PC-3 (cell line): ENCODE measurements at regions not wholly inside any gene's neighbourhood (a gene's known extent, or its start where the extent isn't known, plus 50 kb on each side); places are given as distances from the start of the nearest gene placed in this dataset.
A peak's percentile ranks its signal among the peaks of the same experiment; 100 is the strongest.
"Not testable (repeated sequence)": the region's sequence is repeated elsewhere in the genome, so short reads cannot be mapped to it uniquely, and the experiment has no call there.

Experiments
- ATAC-seq: fragments of 200-7000 bp; cut with Tn5 transposase; 2 replicates; pipeline ENCODE4 v1.9.1; 2020; ENCODE audit warnings: mild to moderate bottlenecking, moderate library complexity
- BruUV-seq: library from RNA; stranded (reverse); fragments of 400-500 nt; replicated peaks from 2 replicates; lab custom pipeline; 2021; lab: Mats Ljungman, UMichigan
- CTCF ChIA-PET: fragments of 300-600 bp; sonication (Branson Sonifier 250); formaldehyde crosslinking; loops from one replicate; lab custom pipeline; 2022; ENCODE audit warnings: antibody characterized with exemption; lab: Charles Lee
- POLR2A ChIA-PET: fragments of 300-600 bp; sonication (Branson Sonifier 250); formaldehyde crosslinking; loops from one replicate; lab custom pipeline; 2022; ENCODE audit warnings: antibody characterized with exemption; ENCODE audit not compliant: unreplicated experiment; lab: Charles Lee
- DNase-seq: peaks from one replicate; pipeline ENCODE4 v3.0.0-alpha.2; 2015
- H2AFZ ChIP-seq: fragments of 300-600 bp; sonication (generic); 2 replicates; pipeline ENCODE4 v1.6.0; 2016; ENCODE audit warnings: antibody characterized with exemption, low read length
- H3F3A ChIP-seq: fragments of 300-600 bp; sonication (generic); one replicate; pipeline ENCODE4 v1.6.0; 2017; ENCODE audit warnings: antibody characterized with exemption, low read length, control low read depth, mild to moderate bottlenecking; ENCODE audit not compliant: unreplicated experiment
- H3K27ac ChIP-seq: fragments of 300-600 bp; sonication (generic); 2 replicates; pipeline ENCODE4 v1.5.1; 2016; ENCODE audit warnings: mild to moderate bottlenecking, low read length
- H3K27me3 ChIP-seq: fragments of 300-600 bp; sonication (generic); 2 replicates; pipeline ENCODE4 v1.6.1; 2016; ENCODE audit warnings: low read length, mixed read lengths
- H3K36me3 ChIP-seq: fragments of 300-600 bp; sonication (generic); 2 replicates; pipeline ENCODE4 v1.6.1; 2016; ENCODE audit warnings: low read depth, mixed run types, low read length, mixed read lengths
- H3K4me1 ChIP-seq: fragments of 300-600 bp; sonication (generic); 2 replicates; pipeline ENCODE4 v1.5.1; 2016; ENCODE audit warnings: low read length; ENCODE audit not compliant: insufficient read depth
- H3K4me2 ChIP-seq: fragments of 300-600 bp; sonication (generic); 2 replicates; pipeline ENCODE4 v1.6.0; 2016; ENCODE audit warnings: low read length
- H3K4me3 ChIP-seq: fragments of 300-600 bp; sonication (generic); 2 replicates; pipeline ENCODE4 v1.5.1; 2016; ENCODE audit warnings: mild to moderate bottlenecking, low read length, mixed read lengths
- H3K79me2 ChIP-seq: fragments of 300-600 bp; sonication (generic); 2 replicates; pipeline ENCODE4 v1.6.1; 2017; ENCODE audit warnings: low read length, mixed read lengths
- H3K9ac ChIP-seq: fragments of 300-600 bp; sonication (generic); 2 replicates; pipeline ENCODE4 v1.6.0; 2016; ENCODE audit warnings: mild to moderate bottlenecking, low read length
- H3K9me2 ChIP-seq: fragments of 300-600 bp; sonication (generic); replicated peaks from 2 replicates; pipeline ENCODE4 v1.6.1; 2016; ENCODE audit warnings: mixed run types, low read length, mixed read lengths
- H3K9me3 ChIP-seq: fragments of 300-600 bp; sonication (generic); 2 replicates; pipeline ENCODE4 v1.6.1; 2016; ENCODE audit warnings: low read length, mixed read lengths
- H4K20me1 ChIP-seq: fragments of 300-600 bp; sonication (generic); 2 replicates; pipeline ENCODE4 v1.6.1; 2016; ENCODE audit warnings: low read length, mixed read lengths
- EZH2 ChIP-seq: fragments of 300-600 bp; sonication (generic); IDR thresholded peaks from one replicate; pipeline ENCODE4 v1.6.1; 2017; ENCODE audit warnings: antibody characterized with exemption, mild to moderate bottlenecking, low read length; ENCODE audit not compliant: unreplicated experiment
- EZH2phosphoT487 ChIP-seq: fragments of 300-600 bp; sonication (generic); IDR thresholded peaks from 2 replicates; pipeline ENCODE4 v1.6.1; 2018; ENCODE audit warnings: mild to moderate bottlenecking, antibody characterized with exemption, low read length, borderline replicate concordance
- intact Hi-C: fragments of 100-400 bp; cut with micrococcal nuclease; formaldehyde crosslinking; loops from 2 replicates; pipeline ENCODE4 v1.9.0; 2023
- TF ChIP-seq, protein P1 (sequence below): fragments of 300-600 bp; sonication (generic); conservative IDR thresholded peaks from 2 replicates; pipeline ENCODE4 v1.5.1; 2017; ENCODE audit warnings: antibody characterized with exemption, low read depth, mild to moderate bottlenecking, low read length

DNA sequence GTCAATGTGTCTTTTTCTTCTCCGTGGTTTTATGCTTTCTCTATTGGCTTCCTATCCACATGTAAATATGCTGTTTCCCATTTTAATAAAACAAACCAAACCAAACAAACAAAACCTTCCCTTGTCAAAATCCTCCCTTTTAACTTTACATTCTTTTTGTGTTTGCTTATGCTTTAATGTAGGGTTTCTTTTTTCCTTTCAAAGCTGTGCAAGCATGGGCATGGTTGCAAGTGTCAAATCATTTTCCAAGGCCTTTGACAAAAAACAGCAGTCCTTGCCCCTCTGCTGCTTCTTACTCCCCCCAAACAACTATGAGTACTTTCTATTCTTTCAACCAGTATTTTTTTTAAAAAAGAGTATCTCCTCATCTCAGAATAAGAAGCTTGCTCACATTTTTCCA is 66.0 kb upstream of the ACYP2 start:
- TF ChIP-seq, protein P1, sequence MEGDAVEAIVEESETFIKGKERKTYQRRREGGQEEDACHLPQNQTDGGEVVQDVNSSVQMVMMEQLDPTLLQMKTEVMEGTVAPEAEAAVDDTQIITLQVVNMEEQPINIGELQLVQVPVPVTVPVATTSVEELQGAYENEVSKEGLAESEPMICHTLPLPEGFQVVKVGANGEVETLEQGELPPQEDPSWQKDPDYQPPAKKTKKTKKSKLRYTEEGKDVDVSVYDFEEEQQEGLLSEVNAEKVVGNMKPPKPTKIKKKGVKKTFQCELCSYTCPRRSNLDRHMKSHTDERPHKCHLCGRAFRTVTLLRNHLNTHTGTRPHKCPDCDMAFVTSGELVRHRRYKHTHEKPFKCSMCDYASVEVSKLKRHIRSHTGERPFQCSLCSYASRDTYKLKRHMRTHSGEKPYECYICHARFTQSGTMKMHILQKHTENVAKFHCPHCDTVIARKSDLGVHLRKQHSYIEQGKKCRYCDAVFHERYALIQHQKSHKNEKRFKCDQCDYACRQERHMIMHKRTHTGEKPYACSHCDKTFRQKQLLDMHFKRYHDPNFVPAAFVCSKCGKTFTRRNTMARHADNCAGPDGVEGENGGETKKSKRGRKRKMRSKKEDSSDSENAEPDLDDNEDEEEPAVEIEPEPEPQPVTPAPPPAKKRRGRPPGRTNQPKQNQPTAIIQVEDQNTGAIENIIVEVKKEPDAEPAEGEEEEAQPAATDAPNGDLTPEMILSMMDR: no peak
- TF ChIP-seq EZH2 (no peak), EZH2phosphoT487 (no peak)
- CTCF ChIA-PET: no interaction called here

DNA sequence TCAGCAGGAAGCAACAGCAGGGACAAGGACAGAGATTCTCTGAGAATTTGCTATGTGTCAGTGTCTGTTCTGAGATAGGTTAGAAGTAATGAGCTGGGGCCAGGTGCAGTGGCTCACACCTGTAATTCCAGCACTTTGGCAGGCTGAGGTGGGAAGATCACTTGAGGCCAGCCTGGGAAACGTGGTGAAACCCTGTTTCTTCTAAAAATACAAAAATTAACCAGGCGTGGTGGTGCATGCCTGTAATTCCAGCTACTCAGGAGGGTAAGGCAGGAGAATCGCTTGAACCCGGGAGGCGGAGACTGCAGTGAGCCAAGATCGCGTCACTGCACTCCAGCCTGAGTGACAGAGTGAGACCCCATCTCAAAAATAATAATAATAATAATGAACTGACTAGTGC is 66.5 kb upstream of the ACYP2 start:
- H3K9ac ChIP-seq, H3K27me3 ChIP-seq, CTCF ChIA-PET, H3F3A ChIP-seq, H3K4me2 ChIP-seq, H4K20me1 ChIP-seq, H3K9me3 ChIP-seq, H3K9me2 ChIP-seq, POLR2A ChIA-PET, H3K36me3 ChIP-seq, ATAC-seq, BruUV-seq, H3K4me3 ChIP-seq, intact Hi-C loops, H3K27ac ChIP-seq, DNase-seq, H2AFZ ChIP-seq, H3K79me2 ChIP-seq, H3K4me1 ChIP-seq: not testable (repeated sequence)

More for the DNA sequence above, 66.0 kb upstream of the ACYP2 start:
- Histone ChIP-seq H3K9ac (no peak overlapping the region), H3K4me2 (no peak overlapping the region), H4K20me1 (no peaks in the 10 kb centered on the region), H3F3A (no peaks in the 10 kb centered on the region), H3K27me3 (no peaks in the 10 kb centered on the region), H2AFZ (no peak overlapping the region), H3K9me3 (peaks cover 6% of the 10 kb centered on the region; the same call in 1 of the 2 replicates), H3K4me1 (peaks cover 7% of the 10 kb centered on the region), H3K27ac (no peak overlapping the region), H3K9me2 (no peaks in the 10 kb centered on the region), H3K36me3 (peaks cover 3% of the 10 kb centered on the region; the same call in 1 of the 2 replicates), H3K79me2 (no peaks in the 10 kb centered on the region), H3K4me3 (no peak overlapping the region)
- no peak for DNase-seq
- POLR2A ChIA-PET: no interaction called here
- ATAC-seq: peak; percentile 30
- intact Hi-C loops: no loop called here
- BruUV-seq: no TSS peak

DNA sequence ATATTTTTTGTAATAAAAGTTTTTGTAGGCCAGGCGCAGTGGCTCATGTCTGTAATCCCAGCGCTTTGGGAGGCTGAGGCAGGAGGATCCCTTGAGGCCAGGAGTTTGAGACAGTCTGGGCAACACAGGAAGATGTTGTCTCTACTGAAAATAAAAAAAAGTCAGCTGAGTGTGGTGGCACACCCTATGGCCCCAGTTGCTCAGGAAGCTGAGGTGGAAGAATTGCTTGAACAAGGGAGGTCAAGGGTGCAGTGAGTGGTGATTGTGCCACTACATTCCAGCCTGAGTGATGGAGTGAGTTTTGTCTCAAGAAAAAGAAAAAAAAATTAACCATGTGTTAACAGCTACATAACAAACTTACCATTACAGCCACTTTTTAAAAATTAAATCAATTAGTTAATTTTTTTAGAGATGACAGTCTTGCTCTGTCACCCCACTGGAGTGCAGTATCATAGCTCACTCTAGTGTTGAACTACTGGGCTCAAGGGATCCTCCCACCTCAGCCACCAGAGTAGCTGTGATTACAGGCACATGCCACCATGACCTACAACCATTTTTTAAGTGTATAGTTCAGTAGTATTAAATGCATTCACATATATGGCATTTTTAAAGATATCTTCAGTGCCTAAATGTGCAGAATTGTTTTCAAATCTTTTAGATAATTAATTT is 67.2 kb upstream of the ACYP2 start:
- no TSS peak for BruUV-seq
- no peak for DNase-seq
- Histone ChIP-seq H3K27me3 (no peaks in the 10 kb centered on the region), H3F3A (no peaks in the 10 kb centered on the region), H3K4me3 (no peak overlapping the region), H3K36me3 (peaks cover 3% of the 10 kb centered on the region; the same call in 1 of the 2 replicates), H4K20me1 (no peaks in the 10 kb centered on the region), H3K79me2 (no peaks in the 10 kb centered on the region), H2AFZ (no peak overlapping the region), H3K4me1 (peaks cover 15% of the 10 kb centered on the region), H3K27ac (no peak overlapping the region), H3K9ac (no peak overlapping the region), H3K4me2 (no peak overlapping the region), H3K9me3 (peaks cover 6% of the 10 kb centered on the region; the same call in 1 of the 2 replicates), H3K9me2 (no peaks in the 10 kb centered on the region)
- intact Hi-C loops: no loop called here
- ChIA-PET POLR2A (no interaction called here), CTCF (no interaction called here)
- no peak for ATAC-seq
- TF ChIP-seq EZH2phosphoT487: no peak
- TF ChIP-seq, protein P1: no peak
- TF ChIP-seq EZH2: no peak
